ENCODE measurements at regions not wholly inside any gene's neighbourhood (a gene's known extent, or its start where the extent isn't known, plus 50 kb on each side); places are given as distances from the start of the nearest gene placed in this dataset.

- DNase-seq: peak; percentile 54
These were observed 54.5 kb upstream of the ARL14 start for GRCh38 chr3:160622263-160623045.

GRCh38 chr3:160618878-160619277, 53.5 kb upstream of the KPNA4 start:
- no peak for DNase-seq

- DNase-seq: no peak
These were observed 53.0 kb upstream of the KPNA4 start for GRCh38 chr3:160618363-160618762.

- DNase-seq: no peak
These were observed 52.3 kb upstream of the KPNA4 start for GRCh38 chr3:160617636-160618035.

GRCh38 chr3:160616716-160617115, 51.3 kb upstream of the KPNA4 start:
- peak; percentile 19 for DNase-seq

- DNase-seq: no peak
These were observed 50.9 kb upstream of the KPNA4 start for GRCh38 chr3:160616311-160616710.
